SK-N-SH treated with all-trans-retinoic acid at 6 μM for 48 hours (cell line): ENCODE measurements at regions not wholly inside any gene's neighbourhood (a gene's known extent, or its start where the extent isn't known, plus 50 kb on each side); places are given as distances from the start of the nearest gene placed in this dataset.

Experiments used
- ATAC-seq: fragments of 200-7000 bp; cut with Tn5 transposase; 3 replicates; pipeline ENCODE4 v1.9.1; 2020; ENCODE audit warnings: mild to moderate bottlenecking, moderate library complexity
- CSDC2 ChIP-seq: fragments of 250-450 bp; sonication (Bioruptor Pico); IDR thresholded peaks from 2 replicates; pipeline ENCODE4 v1.5.0; 2020; ENCODE audit warnings: mild to moderate bottlenecking, moderate library complexity
- CSRNP3 ChIP-seq: fragments of 250-450 bp; sonication (Bioruptor Pico); IDR thresholded peaks from 2 replicates; pipeline ENCODE4 v1.5.1; 2021; ENCODE audit warnings: mild to moderate bottlenecking, moderate library complexity
- ESRRG ChIP-seq: fragments of 250-450 bp; sonication (Bioruptor Pico); IDR thresholded peaks from 2 replicates; pipeline ENCODE4 v1.6.1; 2021; ENCODE audit warnings: mild to moderate bottlenecking
- GLIS3 ChIP-seq: fragments of 250-450 bp; sonication (Bioruptor Pico); IDR thresholded peaks from 2 replicates; pipeline ENCODE4 v1.5.0; 2020; ENCODE audit warnings: mild to moderate bottlenecking, moderate library complexity
- PATZ1 ChIP-seq: fragments of 250-450 bp; sonication (Bioruptor Pico); IDR thresholded peaks from 2 replicates; pipeline ENCODE4 v1.8.0; 2020; ENCODE audit warnings: mild to moderate bottlenecking, moderate library complexity, borderline replicate concordance
- POU6F1 ChIP-seq: fragments of 250-450 bp; sonication (Bioruptor Pico); IDR thresholded peaks from 2 replicates; pipeline ENCODE4 v1.8.0; 2021; ENCODE audit warnings: low read depth, mild to moderate bottlenecking, moderate library complexity, borderline replicate concordance
- PPARA ChIP-seq: fragments of 250-450 bp; sonication (Bioruptor Pico); IDR thresholded peaks from 2 replicates; pipeline ENCODE4 v1.5.0; 2020; ENCODE audit warnings: mild to moderate bottlenecking, borderline replicate concordance
- SNAI2 ChIP-seq: fragments of 250-450 bp; sonication (Bioruptor Pico); IDR thresholded peaks from 2 replicates; pipeline ENCODE4 v1.5.0; 2020; ENCODE audit warnings: mild to moderate bottlenecking, moderate library complexity
- TCF4 ChIP-seq: fragments of 250-450 bp; sonication (Bioruptor Pico); IDR thresholded peaks from 2 replicates; pipeline ENCODE4 v1.8.0; 2021; ENCODE audit warnings: mild to moderate bottlenecking, moderate library complexity, borderline replicate concordance
- TOX ChIP-seq: fragments of 250-450 bp; sonication (Bioruptor Pico); IDR thresholded peaks from 2 replicates; pipeline ENCODE4 v1.8.0; 2021; ENCODE audit warnings: mild to moderate bottlenecking, moderate library complexity, borderline replicate concordance
- TSHZ2 ChIP-seq: fragments of 250-450 bp; sonication (Bioruptor Pico); IDR thresholded peaks from 2 replicates; pipeline ENCODE4 v1.5.0; 2020; ENCODE audit warnings: mild to moderate bottlenecking, moderate library complexity
- ZC3H10 ChIP-seq: fragments of 250-450 bp; sonication (Bioruptor Pico); IDR thresholded peaks from 2 replicates; pipeline ENCODE4 v1.5.1; 2021; ENCODE audit warnings: mild to moderate bottlenecking, moderate library complexity
- ZFP3 ChIP-seq: fragments of 250-450 bp; sonication (Bioruptor Pico); IDR thresholded peaks from 2 replicates; pipeline ENCODE4 v1.5.0; 2020; ENCODE audit warnings: mild to moderate bottlenecking, moderate library complexity
- ZFP30 ChIP-seq: fragments of 450-650 bp; formaldehyde crosslinking; IDR thresholded peaks from 2 replicates; pipeline ENCODE4 v1.5.0; 2022; ENCODE audit warnings: mild to moderate bottlenecking, moderate library complexity
- ZNF565 ChIP-seq: fragments of 450-650 bp; formaldehyde crosslinking; conservative IDR thresholded peaks from 2 replicates; pipeline ENCODE4 v1.5.0; 2020; ENCODE audit warnings: low read depth, mild to moderate bottlenecking, moderate library complexity
- ZNF8 ChIP-seq: fragments of 450-650 bp; formaldehyde crosslinking; IDR thresholded peaks from 2 replicates; pipeline ENCODE4 v1.5.0; 2020; ENCODE audit warnings: mild to moderate bottlenecking, moderate library complexity

GRCh38 chr2:44884231-44884630 is 57.3 kb upstream of the SIX3 start (continued):
- no peak for TF ChIP-seq PPARA (CRISPR knock-in tag)

- no peak for ATAC-seq
- TF ChIP-seq ZFP3 (CRISPR knock-in tag) (no peak), CSDC2 (CRISPR knock-in tag) (no peak), CSRNP3 (CRISPR knock-in tag) (no peak), ZNF8 (no peak), SNAI2 (CRISPR knock-in tag) (no peak), ZNF565 (CRISPR knock-in tag) (no peak), TOX (no peak), GLIS3 (no peak), ZFP30 (CRISPR knock-in tag) (no peak), ZC3H10 (CRISPR knock-in tag) (no peak), ESRRG (CRISPR knock-in tag) (no peak), TCF4 (CRISPR knock-in tag) (no peak)
- TF ChIP-seq, all 23 proteins: peak for 0
These were observed 56.8 kb upstream of the SIX3 start for GRCh38 chr2:44884677-44885076.

GRCh38 chr2:44886414-44886813 is 55.1 kb upstream of the SIX3 start:
- ATAC-seq: no peak
- TF ChIP-seq PATZ1: no peak

GRCh38 chr2:44889096-44889495 is 52.4 kb upstream of the SIX3 start:
- TF ChIP-seq SNAI2 (CRISPR knock-in tag) (no peak), POU6F1 (CRISPR knock-in tag) (no peak), TSHZ2 (CRISPR knock-in tag) (no peak), ZNF565 (CRISPR knock-in tag) (no peak)
- no peak for ATAC-seq
